Prostate gland (tissue), 2 donors: ENCODE measurements at regions not wholly inside any gene's neighbourhood (a gene's known extent, or its start where the extent isn't known, plus 50 kb on each side); places are given as distances from the start of the nearest gene placed in this dataset.

ENCODE experiments used
- DNase-seq: peaks from one replicate; pipeline ENCODE4 v3.0.0-alpha.2; 2019; ENCODE audit warnings: low spot score
- H3K27ac ChIP-seq, 2 donors: fragments of 200-600 bp; sonication (generic); 2 replicates each; pipeline ENCODE4 v1.5.1; 2017 to 2019
- H3K27me3 ChIP-seq: fragments of 200-600 bp; sonication (generic); replicated peaks from 2 replicates; pipeline ENCODE4 v1.5.1; 2019; ENCODE audit not compliant: insufficient read depth
- H3K36me3 ChIP-seq, 2 donors: fragments of 200-600 bp; sonication (generic); 1 replicate in 1 of 2; 2 replicates in 1 of 2; pipeline versions ENCODE4 v1.5.1 to v1.8.1; 2017 to 2019
- H3K4me1 ChIP-seq: fragments of 200-600 bp; sonication (generic); replicated peaks from 2 replicates; pipeline ENCODE4 v1.5.1; 2019
- H3K4me3 ChIP-seq, 2 donors: fragments of 200-600 bp; sonication (generic); 2 replicates each; pipeline ENCODE4 v1.5.1; 2017 to 2019
- H3K9me3 ChIP-seq: fragments of 200-600 bp; sonication (generic); 2 replicates; pipeline ENCODE4 v1.5.1; 2017
- POLR2A ChIP-seq: fragments of 450-650 bp; IDR thresholded peaks from one replicate; pipeline ENCODE4 v1.6.1; 2016; ENCODE audit warnings: antibody characterized with exemption, mild to moderate bottlenecking
- POLR2AphosphoS5 ChIP-seq: sonication (generic); formaldehyde crosslinking; IDR thresholded peaks from one replicate; pipeline ENCODE4 v1.6.1; 2017; ENCODE audit warnings: antibody characterized with exemption
- WGBS: methylation state at CpG from one replicate; pipeline ENCODE4 v1.1.5; 2018; 5-methylcytosine and 5-hydroxymethylcytosine counted together
- intact Hi-C: fragments of 100-400 bp; cut with DNase I; formaldehyde crosslinking; loops from one replicate; pipeline ENCODE4 v1.14.2; 2022
- TF ChIP-seq, protein P1 (sequence below), 4 experiments: fragments of 200-600 bp in 2 of 4; fragments of 450-650 bp in 2 of 4; sonication (generic) in 2 of 4; IDR thresholded peaks; 1 replicate in 3 of 4; 2 replicates in 1 of 4; pipeline ENCODE4 v1.5.1; 2016 to 2019; ENCODE audit warnings: antibody characterized with exemption in 4 of 4, mild to moderate bottlenecking in 2 of 4, moderate library complexity in 2 of 4

DNA sequence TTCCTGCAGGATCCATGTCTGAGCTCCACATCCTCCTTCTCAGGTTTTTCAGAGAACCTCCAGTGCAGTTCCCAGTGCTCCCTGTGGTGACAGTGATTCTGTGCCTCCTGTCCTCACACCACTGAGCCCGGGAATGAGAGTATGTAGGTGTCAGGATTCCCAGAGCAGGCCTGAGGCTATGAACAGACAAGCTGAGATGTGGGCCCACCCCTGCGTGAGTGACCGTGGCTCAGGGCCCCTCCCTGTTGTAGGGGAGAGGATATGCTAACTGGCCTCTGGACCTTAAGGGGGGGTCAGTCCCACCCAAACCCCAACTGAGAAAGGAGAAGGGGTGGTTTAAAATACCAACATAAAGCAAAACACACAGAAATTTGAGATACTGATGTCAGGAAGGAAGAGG lies 104.8 kb upstream of the RAB12 start:
- WGBS = 78% methylated on average over 3 of the region's 3 CpGs

DNA sequence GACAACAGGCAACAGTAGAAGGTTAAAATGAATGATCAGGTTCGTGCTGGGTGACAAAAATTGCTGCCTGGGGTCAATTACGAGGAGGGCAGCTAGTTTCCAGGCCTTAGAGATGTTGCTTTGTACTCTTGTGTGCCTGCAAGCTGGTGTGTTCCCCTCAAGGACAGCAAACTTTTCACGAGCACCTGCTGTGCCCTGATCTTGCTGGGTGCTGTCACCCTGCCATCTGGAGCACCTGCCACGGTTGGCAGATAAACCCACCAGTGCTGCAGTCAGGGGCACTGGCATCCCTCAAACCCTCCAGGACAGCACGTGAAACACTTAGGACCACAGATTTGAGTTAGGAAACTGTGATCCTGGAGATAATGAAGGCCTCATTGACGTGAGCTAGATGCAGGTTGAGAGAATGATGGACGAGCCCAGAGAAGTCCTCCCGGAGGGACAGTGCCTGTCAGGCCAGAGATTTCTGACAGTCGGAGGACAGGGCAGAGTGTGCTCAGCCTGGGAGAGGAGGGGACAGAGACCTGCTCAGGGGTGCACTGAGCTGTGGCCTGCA lies 104.3 kb upstream of the RAB12 start:
- intact Hi-C loops = no loop called here
- H3K27me3 ChIP-seq = no peaks in the 10 kb centered on the region
- H3K4me3 ChIP-seq = no peak overlapping the region
- H3K4me1 ChIP-seq = no peaks in the 10 kb centered on the region
- H3K27ac ChIP-seq = no peak overlapping the region
- H3K36me3 ChIP-seq = no peaks in the 10 kb centered on the region
- WGBS = 89% methylated on average over 9 of the region's 9 CpGs
- DNase-seq = no peak
- H3K9me3 ChIP-seq = no peaks in the 10 kb centered on the region
- TF ChIP-seq POLR2AphosphoS5 (no peak), POLR2A (no peak)
- TF ChIP-seq, protein P1, sequence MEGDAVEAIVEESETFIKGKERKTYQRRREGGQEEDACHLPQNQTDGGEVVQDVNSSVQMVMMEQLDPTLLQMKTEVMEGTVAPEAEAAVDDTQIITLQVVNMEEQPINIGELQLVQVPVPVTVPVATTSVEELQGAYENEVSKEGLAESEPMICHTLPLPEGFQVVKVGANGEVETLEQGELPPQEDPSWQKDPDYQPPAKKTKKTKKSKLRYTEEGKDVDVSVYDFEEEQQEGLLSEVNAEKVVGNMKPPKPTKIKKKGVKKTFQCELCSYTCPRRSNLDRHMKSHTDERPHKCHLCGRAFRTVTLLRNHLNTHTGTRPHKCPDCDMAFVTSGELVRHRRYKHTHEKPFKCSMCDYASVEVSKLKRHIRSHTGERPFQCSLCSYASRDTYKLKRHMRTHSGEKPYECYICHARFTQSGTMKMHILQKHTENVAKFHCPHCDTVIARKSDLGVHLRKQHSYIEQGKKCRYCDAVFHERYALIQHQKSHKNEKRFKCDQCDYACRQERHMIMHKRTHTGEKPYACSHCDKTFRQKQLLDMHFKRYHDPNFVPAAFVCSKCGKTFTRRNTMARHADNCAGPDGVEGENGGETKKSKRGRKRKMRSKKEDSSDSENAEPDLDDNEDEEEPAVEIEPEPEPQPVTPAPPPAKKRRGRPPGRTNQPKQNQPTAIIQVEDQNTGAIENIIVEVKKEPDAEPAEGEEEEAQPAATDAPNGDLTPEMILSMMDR (IDR thresholded peaks at IDR 0.05) = no peak

More for the DNA sequence above, 104.8 kb upstream of the RAB12 start:
- TF ChIP-seq, protein P1 (IDR thresholded peaks at IDR 0.05) = no peak
- TF ChIP-seq POLR2A (no peak), POLR2AphosphoS5 (no peak)
- Histone ChIP-seq H3K4me3 (no peak overlapping the region), H3K36me3 (no peaks in the 10 kb centered on the region), H3K27me3 (no peaks in the 10 kb centered on the region), H3K27ac (no peak overlapping the region), H3K9me3 (no peaks in the 10 kb centered on the region), H3K4me1 (no peaks in the 10 kb centered on the region)
- DNase-seq = no peak
- intact Hi-C loops = no loop called here

DNA sequence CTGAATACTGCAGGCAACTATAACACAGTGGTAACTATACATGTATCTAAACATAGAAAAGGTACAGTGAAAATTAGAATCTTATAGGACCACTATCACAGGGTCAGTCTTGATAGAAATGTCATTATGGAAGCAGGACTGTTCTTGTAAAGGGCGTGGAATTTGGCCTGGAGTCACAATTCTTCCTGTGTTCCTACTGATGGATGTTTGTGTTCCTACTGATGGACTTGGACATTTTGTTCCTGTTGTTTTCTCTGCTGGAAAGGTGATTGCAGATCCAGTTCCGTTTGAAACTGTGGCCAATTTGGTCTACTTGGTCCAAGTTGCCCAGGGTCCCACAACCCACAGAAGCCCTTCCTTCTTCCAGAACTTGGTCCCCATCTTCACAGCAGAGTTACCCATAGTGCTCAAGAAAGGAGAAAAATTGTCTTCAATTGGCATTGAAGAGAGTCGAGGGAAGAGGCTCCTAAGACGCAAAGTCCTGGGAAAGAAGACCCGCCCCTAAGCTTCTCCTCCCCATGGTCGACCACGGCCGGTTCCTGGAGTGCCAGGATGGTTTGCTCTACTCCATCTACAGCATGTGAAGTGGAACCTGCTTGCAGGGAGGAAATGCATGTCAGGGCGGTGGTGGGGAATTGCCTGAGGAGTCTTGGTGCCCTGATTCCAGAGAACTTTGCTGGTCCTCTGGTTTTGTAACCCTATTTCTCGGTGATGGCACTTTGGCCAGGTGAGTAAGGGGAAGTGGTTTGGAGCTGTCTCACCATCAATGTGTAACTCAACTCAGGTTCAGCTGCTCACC lies 102.8 kb upstream of the RAB12 start:
- no peaks in the 10 kb centered on the region for H3K27me3 ChIP-seq
- no peaks in the 10 kb centered on the region for H3K36me3 ChIP-seq
- H3K4me3 ChIP-seq = no peak overlapping the region
- 88% methylated on average over 10 of the region's 10 CpGs for WGBS
- TF ChIP-seq, protein P1 (IDR thresholded peaks at IDR 0.05) = no peak
- TF ChIP-seq POLR2AphosphoS5 (no peak), POLR2A (no peak)
- intact Hi-C loops = no loop called here
- H3K9me3 ChIP-seq = no peaks in the 10 kb centered on the region
- DNase-seq = no peak
- H3K27ac ChIP-seq = no peak overlapping the region
- H3K4me1 ChIP-seq = no peaks in the 10 kb centered on the region

DNA sequence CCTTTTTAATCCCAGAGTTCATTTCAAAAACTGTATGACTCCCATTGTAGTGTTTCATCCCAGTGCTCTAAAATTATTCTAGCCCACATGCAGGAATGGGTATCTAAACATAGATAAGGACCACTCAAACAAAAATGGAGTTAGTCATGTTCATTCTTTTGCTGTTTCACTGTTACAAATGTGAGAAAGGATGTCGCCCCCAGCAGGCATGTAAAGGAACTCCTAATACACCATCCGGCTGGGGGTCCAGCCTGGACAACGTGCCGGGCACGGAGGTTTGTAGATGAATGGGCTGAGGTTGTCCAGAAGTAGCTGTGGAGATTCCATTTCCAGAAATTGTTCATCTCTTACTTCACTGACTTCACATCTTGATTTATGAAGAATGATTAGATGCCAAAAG lies 101.9 kb upstream of the RAB12 start:
- H3K4me1 ChIP-seq = no peaks in the 10 kb centered on the region
- 31% methylated on average over 5 of the region's 5 CpGs for WGBS
- no peaks in the 10 kb centered on the region for H3K36me3 ChIP-seq
- H3K27ac ChIP-seq = no peak overlapping the region
- H3K9me3 ChIP-seq = no peaks in the 10 kb centered on the region
- TF ChIP-seq, protein P1 (IDR thresholded peaks at IDR 0.05) = no peak
- no peak for TF ChIP-seq POLR2A
- TF ChIP-seq POLR2AphosphoS5 = no peak
- H3K4me3 ChIP-seq = no peak overlapping the region
- DNase-seq = no peak
- intact Hi-C loops = no loop called here
- H3K27me3 ChIP-seq = no peaks in the 10 kb centered on the region
